GM11168 (cell line): ENCODE measurements at regions not wholly inside any gene's neighbourhood (a gene's known extent, or its start where the extent isn't known, plus 50 kb on each side); places are given as distances from the start of the nearest gene placed in this dataset.

Source experiments
- in situ Hi-C: fragments of 300-500 bp; cut with MboI; formaldehyde crosslinking; loops from one replicate; pipeline ENCODE4 v1.12.0; 2022; ENCODE audit warnings: low sequenced_read_pairs; ENCODE audit not compliant: unreplicated experiment

DNA sequence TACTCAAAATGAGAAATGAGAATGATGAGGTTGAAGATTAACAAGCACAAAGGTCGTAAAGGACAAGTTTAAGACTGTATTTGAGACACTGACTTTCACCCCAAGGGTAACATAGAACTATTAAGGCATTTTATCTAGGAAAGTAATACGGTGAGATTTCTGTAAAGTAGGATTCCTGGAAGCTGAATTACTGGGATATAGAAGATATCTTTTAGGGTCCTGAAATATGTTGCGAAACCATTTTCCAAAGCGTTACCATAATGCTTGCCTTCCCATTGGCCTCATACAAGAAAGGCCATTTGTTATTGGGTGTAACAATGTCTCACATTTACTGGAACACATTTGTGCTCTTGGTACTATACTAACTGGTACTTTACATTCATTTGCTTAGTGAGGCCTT is 1185.9 kb upstream of the TENM4 start:
- in situ Hi-C loops: no loop called here

DNA sequence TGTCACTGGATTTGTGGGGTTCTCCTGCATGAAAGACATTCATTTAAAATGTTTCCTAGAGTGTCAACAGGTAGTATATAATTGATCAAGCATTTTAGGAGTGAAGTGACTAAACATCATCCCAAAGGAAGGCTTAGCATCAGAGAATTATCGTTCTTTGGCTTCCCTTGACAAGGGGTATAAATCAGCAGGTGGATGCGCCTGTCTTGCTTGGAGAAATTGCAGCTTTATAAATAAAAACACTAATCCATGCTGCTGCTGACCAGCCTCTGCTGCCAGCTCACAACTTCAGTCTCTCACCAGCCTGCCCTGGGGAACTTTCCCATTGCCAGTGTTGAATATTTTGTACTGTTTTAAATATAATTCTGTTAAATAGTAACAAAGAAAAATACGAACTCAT is 1184.7 kb upstream of the TENM4 start:
- in situ Hi-C loops: no loop called here

DNA sequence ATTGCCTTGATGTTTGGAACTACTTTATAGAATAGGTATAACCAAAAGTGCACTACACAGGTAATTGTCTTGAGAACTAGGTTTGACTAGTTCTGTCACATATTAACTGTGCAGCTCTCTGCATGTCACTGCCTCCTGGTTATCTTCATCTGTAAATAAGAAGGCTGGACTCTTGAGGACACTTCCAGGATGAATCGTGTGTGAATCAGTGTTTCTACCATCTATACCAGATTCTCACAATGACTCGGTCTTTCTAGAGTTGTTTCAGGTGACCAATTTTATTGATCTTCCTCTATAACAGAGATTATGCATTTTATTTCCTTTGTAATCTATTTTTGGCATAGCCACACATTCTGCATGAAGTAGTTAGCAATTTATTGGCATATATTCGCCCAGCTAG is 1181.0 kb upstream of the TENM4 start:
- in situ Hi-C loops: no loop called here

DNA sequence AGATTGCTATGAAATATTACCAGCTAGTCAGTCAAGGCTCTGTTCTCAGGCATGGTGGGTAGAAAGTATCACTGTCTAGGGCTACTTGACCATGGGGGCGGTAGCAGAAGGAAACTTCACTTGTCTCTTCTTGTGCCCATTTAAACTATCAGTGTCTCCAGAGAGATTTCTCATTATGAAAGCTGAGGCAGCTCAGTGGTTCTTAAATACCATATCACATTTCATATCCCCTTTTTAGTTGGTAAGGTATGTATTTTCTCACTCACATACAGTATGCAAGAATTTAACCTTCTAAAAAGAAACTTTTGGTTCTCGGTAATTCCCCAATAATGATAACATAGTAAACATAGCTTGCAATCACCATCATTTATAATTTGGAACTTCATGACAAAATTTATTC is 1180.0 kb upstream of the TENM4 start:
- in situ Hi-C loops: no loop called here

DNA sequence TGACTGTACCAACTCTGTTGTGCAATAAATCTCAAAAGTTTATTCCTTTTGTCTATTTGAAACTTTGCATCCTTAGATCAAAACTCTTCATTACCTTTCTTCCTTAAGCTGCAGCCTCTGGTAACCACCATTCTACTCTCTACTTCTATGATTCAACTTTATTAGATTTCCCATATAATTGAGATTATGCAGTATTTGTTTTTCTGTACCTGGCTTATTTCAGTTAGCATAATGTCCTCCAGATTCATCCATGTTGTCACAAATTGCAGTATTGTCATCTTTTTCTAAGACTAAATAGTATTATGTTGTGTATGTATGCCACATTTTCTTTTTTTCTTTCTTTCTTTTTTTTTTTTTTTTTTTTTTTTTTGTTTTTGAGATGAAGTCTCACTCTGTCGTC is 1176.3 kb upstream of the TENM4 start:
- in situ Hi-C loops: no loop called here

DNA sequence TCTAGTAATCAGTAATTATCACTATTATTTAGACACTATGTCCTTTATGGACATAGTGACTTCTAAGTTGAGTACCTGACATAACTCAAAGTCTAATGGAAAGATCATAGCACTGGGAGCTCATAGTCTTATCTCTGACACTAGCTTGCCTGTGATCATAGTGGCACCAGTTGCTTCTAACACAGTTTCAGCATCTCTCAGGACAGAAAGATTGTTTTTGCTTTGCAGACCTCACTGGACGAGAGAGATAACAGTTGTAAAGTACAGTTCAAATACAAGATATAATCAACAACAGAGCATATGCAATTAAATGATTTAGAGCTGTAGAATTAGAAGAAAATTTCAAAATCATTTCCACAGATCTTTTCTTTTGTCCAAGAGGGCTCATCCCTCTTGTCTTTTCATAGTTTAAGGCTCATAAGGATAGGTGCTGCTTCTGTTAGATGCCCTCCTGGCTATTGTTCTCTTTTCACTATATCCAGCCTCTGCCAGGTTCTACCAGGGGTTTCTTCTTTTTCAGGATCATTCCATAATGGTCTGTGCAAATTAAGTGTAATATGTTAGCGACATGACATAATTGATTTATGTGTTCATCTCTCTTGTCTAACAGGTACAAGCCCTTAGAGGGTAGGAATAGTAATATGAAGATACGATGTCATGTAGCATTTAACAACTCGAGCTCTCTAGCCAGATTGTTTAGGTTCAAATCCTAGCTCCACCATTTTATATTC is 1175.4 kb upstream of the TENM4 start:
- in situ Hi-C loops: no loop called here

DNA sequence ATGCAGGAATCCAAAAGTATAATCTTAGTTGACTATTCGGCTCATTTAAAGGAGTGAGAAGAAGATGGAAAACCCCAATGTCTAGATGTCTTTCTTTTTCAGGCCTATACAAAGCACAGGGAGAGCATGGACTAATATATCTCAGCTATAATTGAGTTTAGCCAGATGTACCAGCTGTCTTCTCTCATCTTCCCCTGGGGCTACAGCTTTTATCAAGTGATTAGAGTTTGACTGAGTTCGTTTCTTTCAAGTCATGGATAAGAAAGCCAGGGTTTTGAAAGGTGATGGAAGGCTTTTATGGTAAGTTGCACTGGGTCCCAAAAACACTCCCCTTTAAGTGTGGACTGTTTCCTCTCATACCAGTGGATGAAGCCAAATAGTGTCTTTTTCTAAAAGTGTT is 1172.8 kb upstream of the TENM4 start:
- in situ Hi-C loops: no loop called here

DNA sequence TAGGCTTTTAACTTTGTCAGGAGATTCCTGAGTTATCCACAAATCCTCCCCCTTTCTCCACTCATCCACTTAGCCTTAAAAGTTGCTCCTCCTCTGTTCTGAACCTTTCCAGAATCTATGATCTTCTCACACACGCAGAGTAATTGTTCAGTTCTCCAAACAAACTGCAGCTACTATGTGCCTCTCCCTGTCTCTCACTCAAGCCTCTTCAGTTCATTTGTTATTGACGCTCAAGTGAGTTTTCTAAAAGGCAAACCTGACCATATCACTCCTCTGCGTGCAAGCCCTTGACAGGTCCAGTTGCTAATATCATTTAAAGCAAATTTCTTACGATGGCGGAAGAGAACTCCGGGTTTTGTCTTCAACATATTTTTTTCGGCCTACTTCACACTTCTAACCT is 1169.7 kb upstream of the TENM4 start:
- in situ Hi-C loops: no loop called here

DNA sequence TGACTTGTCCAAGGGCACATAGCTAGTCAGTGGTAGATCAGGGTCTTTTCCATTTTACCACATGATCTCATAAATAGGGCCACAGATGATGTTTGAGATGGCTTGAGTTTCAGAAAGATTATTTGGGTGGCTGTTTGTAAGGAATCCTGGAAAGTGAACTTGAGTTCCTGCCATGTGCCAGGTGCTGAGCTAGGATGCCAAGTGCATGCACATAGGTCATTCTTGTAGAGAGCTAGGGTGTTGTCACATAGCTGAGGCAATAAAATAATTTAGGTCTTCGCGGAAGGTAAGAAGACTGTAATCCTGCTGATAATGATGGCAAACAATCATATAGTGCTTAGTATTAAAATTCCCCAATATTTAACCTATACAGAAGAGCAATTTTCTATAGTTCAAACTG is 1162.6 kb upstream of the TENM4 start:
- in situ Hi-C loops: loop anchor here (10.0 kb wide), 1 partner anchor 361 kb away; no protein-coding TSS in a partner anchor

DNA sequence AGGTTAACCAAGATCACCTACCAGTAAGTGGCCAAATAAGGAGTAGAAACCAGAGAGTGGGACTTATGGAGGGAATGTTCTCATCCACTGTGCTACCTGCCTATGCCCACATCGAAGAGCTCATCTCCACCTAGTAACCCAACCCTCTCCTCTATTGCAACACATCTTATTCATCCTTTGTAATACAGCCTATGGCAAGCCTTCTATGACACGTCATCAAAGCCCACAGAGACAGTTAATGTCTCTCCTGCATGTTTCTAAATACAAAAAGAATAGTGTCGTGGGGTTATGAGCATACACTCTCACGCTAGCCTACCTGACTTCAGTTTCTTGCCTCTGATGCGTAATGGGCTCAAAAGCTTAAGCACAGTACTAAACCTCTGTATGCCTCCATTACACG is 1158.1 kb upstream of the TENM4 start:
- in situ Hi-C loops: no loop called here

DNA sequence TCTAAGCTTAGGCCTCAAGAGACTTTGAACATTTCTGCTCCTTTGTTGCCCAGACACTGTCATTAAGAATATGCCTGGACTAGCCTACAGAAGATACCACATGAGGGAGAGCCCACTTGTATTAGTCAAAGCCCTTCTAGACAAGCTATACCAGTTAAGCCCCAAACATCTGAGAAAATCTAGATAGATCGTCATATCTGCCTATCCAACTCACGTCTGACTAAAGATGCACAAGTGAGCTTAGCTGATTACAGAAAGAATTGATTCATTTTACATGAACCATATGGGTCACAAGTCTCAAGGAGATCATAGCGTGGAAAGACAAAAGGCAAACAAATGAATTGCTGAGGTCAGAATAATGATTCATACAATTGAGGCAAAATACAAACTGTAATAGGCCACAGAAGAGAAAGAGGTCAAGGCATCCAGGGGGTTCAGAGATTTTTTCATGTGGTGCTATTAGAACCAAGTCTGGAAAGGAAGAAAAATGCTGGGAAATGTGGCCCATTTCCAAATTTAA is 1155.5 kb upstream of the TENM4 start:
- in situ Hi-C loops: no loop called here

DNA sequence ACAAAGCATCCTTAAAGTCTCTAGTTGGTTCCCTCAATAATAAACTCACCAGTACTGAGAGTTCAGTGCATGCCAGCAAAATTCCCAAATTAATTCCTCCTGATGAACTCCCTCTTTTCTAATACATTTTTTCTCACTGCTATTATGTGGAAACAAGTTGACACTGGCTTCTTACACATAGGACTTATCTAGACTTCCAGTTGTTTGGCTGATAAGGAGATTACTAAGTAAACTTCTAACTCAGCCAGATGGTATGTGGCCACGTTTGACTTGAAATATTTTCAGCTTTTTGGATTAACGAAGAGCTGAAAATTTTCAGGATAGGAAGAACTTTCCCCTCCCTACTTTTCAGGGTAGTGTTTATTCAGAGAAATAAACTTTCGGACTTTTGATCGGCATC is 1154.2 kb upstream of the TENM4 start:
- in situ Hi-C loops: no loop called here

DNA sequence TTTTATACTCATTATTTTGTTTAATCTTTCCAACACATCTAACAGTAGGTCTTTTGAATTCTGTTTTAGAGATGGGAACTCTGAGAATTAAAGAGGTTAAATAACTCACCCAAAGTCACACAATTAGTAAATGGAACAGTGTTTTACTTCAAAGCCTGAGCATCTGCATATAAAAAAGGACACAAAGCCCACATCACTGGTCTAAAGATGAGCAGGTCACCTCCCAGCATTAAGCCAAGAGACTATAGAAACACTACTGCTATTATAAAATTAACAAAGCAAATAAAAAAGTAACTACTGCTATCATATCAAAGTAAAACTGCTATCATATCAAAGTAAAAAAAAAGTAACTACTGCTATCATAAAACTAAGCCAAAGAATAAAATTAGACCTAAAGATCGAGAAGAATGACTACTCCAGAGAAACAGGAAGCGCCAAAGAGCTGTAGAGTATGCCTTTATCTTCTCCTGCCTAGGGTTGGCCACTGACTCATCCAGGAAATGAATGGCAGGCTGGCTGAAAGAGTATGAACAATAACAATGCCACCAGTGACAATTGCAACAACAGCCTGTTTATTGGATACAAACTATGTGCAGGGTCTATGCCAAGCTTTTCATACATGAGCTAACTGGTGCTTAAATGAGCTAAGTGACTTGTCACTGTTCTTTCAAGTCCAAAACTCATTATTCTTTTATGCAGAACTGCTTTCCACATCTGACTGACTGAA is 1153.0 kb upstream of the TENM4 start:
- in situ Hi-C loops: no loop called here

DNA sequence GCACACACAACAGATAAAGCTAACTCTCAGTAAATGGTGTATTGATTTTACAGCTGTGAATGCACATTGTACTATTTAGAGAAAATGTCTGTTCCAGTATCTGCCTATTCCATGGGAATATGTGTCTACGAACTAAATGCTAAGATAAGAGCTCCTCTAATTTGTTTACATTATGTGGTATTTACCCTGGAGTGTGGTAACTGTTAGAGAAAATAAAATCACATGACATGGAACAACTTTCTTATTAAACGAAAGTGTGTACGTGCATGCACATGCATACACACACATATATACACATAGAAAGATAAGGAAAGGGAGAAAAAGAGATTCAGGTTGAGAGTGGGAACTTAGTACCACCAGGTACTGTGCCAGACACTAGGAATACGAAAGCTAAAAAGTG is 1151.7 kb upstream of the TENM4 start:
- in situ Hi-C loops: no loop called here

DNA sequence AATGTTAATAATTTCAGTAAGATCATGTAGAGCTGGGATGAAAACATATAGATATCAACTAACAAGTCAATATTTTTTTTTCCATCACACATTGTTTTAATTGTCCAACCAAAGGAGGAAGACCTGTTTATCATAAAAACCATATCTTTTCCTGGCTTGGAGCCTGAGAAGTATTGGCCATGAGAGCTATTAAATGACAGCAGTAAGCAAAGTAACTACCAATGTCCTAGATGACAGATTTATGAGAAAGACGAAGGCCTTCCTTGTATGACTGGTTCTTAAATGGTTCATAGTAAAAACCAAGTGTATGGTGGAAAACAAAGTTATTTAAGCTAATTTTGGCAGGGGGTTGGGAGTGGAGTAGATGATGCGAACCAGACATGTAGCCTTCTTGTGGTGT is 1147.1 kb upstream of the TENM4 start:
- in situ Hi-C loops: no loop called here

DNA sequence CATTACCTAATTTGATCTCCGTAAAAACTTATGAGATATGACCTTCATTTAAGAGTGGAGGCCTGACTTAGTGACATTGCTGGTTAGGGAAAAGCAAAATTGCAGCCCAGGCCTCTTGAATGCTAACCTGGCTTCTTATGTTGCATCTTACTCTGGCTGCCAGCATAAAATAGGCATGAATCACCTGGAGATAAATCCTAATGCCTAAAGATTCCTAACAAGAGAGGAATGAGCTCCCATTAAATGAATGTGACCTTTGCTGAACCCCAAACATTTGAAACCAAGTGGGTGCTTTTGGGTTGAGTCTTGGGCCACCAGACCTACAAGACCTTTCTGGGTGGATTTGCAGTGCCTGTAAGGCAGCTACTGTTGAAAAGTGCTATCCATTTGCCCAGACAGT is 1145.6 kb upstream of the TENM4 start:
- in situ Hi-C loops: no loop called here

DNA sequence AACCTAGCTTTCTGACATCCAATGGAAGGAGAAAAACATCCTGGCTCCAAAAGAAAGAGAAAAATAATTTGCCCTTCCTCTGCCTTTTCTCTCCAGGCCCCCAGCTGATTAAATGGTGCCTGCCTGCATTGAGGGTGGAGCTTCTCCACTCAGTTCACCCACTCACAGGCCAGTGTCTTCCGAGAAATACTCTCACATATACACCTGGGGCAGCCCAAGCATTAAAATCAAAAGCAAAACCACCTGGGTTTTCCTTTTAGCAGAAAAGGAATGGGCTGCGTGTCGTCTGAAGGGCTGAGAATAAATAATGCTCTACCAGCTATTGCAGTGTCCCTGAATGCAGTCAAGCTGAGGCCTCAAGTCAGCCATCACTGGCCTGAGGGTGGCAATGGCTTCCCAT is 1143.8 kb upstream of the TENM4 start:
- in situ Hi-C loops: no loop called here

DNA sequence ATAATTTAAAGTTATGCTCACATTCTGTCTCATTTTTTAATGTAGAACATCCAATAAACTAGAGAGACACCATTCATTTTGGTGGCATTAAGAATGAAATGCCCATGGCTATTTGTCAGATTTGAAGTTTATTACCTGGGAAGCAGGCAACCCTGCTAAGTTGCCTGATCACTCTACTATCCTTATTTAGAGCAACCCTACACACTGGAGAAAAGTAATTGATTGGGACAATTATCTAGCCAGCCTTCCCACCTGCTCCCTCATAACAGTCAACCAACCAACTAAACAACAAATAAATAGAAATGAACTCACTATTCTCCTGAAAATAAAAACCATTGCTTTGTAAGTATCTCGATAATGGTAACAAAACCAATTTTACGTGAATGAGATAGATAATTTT is 1129.0 kb upstream of the TENM4 start:
- in situ Hi-C loops: no loop called here

DNA sequence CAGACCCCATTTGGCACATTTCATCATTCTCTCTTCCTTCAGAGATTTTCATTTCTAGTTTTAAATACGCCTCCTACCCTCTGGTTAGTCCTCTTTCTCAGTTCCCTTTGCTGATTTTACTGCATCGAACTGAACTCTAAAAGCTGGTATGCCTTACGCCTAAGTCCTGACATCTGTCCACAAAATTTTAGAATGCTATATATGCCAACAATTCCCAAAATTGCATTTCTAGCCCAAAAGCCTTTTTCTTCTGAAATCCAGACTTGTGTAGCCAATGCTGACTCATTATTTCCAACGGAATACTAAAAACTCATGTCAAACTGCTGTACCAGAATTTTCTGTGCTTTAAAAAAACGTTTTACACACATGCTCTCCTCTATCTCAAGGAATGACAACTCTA is 1124.4 kb upstream of the TENM4 start:
- in situ Hi-C loops: no loop called here

DNA sequence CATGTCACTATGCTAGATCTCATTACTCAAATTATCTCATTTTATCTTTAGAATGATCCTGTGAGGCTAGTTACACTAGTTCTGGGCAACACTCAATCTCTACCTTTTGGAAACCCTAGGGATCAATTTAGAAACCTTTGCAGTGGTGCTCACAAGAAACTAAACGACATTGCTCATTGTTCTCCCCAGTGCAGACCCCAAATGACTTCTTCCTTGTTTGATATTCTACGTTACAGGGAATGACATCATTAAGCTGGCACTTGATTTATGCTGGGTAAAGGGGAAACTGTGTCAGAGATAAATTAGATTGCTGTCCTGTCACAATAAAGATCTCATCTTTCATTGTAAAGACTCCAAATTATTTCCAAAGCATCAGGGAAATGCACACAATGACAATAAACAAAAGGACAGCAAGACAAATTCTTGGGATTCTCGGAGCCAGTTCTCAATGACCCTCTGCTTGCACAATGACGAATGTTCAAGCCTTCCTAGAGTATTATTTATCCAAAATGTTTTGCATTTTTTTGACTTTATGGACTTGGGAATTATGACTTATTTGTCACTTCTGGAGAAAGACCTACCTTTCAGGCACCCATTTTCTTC is 1121.8 kb upstream of the TENM4 start:
- in situ Hi-C loops: no loop called here

DNA sequence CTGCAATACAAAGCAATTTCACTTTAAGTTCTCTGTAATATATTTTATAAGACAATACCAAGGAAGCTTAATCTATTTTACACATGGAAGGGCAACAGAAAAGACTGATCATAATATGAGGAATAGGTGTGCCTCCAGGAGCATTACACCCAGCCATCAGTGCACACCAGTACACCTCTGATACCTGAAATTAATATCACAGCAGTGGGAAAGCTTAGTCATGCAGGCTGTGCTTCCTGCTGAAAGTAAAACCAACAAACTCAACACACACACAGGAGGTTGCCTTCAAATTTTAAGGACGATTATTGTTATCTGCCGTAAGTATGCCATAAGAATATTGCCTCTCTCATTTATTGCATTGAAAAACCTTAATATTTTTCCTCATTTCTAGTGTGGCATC is 1119.1 kb upstream of the TENM4 start:
- in situ Hi-C loops: no loop called here
